ENCODE measurements at regions not wholly inside any gene's neighbourhood (a gene's known extent, or its start where the extent isn't known, plus 50 kb on each side); places are given as distances from the start of the nearest gene placed in this dataset.

- DNase-seq (ENCODE audit: low spot score in 2 of 2, unreplicated experiment in 2 of 2) = no peak
- no peaks in the 10 kb centered on the region for H3K36me3 Mint-ChIP-seq
- peaks cover 2% of the 10 kb centered on the region for H3K27me3 Mint-ChIP-seq (ENCODE audit: low read depth)
- H3K9me3 Mint-ChIP-seq = no peaks in the 10 kb centered on the region
- H3K27ac Mint-ChIP-seq = no peak overlapping the region
- TF ChIP-seq CTCF (IDR thresholded peaks at IDR 0.05; ENCODE audit: unreplicated experiment) = no peak
- H3K4me1 Mint-ChIP-seq = no peaks in the 10 kb centered on the region
- no peak overlapping the region for H3K4me3 Mint-ChIP-seq
These were observed 326.2 kb upstream of the MEX3C start for GRCh38 chr18:51523671-51524070.

GRCh38 chr18:51525453-51526225, 328.2 kb upstream of the MEX3C start:
- no peaks in the 10 kb centered on the region for H3K36me3 Mint-ChIP-seq
- no peaks in the 10 kb centered on the region for H3K27me3 Mint-ChIP-seq (ENCODE audit: low read depth)
- H3K27ac Mint-ChIP-seq = no peak overlapping the region
- no peaks in the 10 kb centered on the region for H3K9me3 Mint-ChIP-seq
- DNase-seq (ENCODE audit: low spot score in 2 of 2, unreplicated experiment in 2 of 2) = no peak
- H3K4me1 Mint-ChIP-seq = no peaks in the 10 kb centered on the region
- TF ChIP-seq CTCF (IDR thresholded peaks at IDR 0.05; ENCODE audit: unreplicated experiment) = no peak
- H3K4me3 Mint-ChIP-seq = no peak overlapping the region

- Mint-ChIP-seq H3K27ac (no peak overlapping the region), H3K27me3 (ENCODE audit: low read depth) (no peaks in the 10 kb centered on the region), H3K4me1 (peaks cover 3% of the 10 kb centered on the region), H3K4me3 (no peak overlapping the region), H3K9me3 (peaks cover 2% of the 10 kb centered on the region), H3K36me3 (no peaks in the 10 kb centered on the region)
- DNase-seq (ENCODE audit: low spot score in 2 of 2, unreplicated experiment in 2 of 2) = no peak
- no peak for TF ChIP-seq CTCF (IDR thresholded peaks at IDR 0.05; ENCODE audit: unreplicated experiment)
These were observed 330.3 kb upstream of the MEX3C start for GRCh38 chr18:51527826-51528225.

GRCh38 chr18:51531501-51531900, 334.0 kb upstream of the MEX3C start:
- no peak for DNase-seq (ENCODE audit: low spot score in 2 of 2, unreplicated experiment in 2 of 2)
- Mint-ChIP-seq H3K27ac (no peak overlapping the region), H3K4me3 (no peak overlapping the region), H3K27me3 (ENCODE audit: low read depth) (no peaks in the 10 kb centered on the region), H3K4me1 (peaks cover 3% of the 10 kb centered on the region), H3K9me3 (peaks cover 5% of the 10 kb centered on the region), H3K36me3 (no peaks in the 10 kb centered on the region)
- TF ChIP-seq CTCF (IDR thresholded peaks at IDR 0.05; ENCODE audit: unreplicated experiment) = no peak

GRCh38 chr18:51537487-51537886, 340.0 kb upstream of the MEX3C start:
- H3K36me3 Mint-ChIP-seq = no peaks in the 10 kb centered on the region

More at GRCh38 chr18:51537487-51537886, 340.0 kb upstream of the MEX3C start:
- Mint-ChIP-seq H3K27ac (no peak overlapping the region), H3K4me3 (no peak overlapping the region), H3K27me3 (ENCODE audit: low read depth) (no peaks in the 10 kb centered on the region), H3K4me1 (peaks cover 4% of the 10 kb centered on the region), H3K9me3 (peaks cover 5% of the 10 kb centered on the region)
- DNase-seq (ENCODE audit: low spot score in 2 of 2, unreplicated experiment in 2 of 2) = peak; percentile 22 to 40
- no peak for TF ChIP-seq CTCF (IDR thresholded peaks at IDR 0.05; ENCODE audit: unreplicated experiment)

All from mesothelial cell of epicardium (in vitro differentiated cells).